H9 (cell line): ENCODE measurements at regions not wholly inside any gene's neighbourhood (a gene's known extent, or its start where the extent isn't known, plus 50 kb on each side); places are given as distances from the start of the nearest gene placed in this dataset.

ENCODE experiments used
- DNase-seq: peaks from one replicate; pipeline ENCODE4 v3.0.0-alpha.2; 2017
- H2AFZ ChIP-seq: one replicate; pipeline ENCODE4 v1.6.1; 2013; ENCODE audit warnings: mild to moderate bottlenecking, low read length, control low read depth, moderate library complexity
- H2AK5ac ChIP-seq: 2 replicates; pipeline ENCODE4 v1.6.1; 2013; ENCODE audit warnings: low read length, control low read depth, mixed read lengths; ENCODE audit not compliant: insufficient read length
- H2BK120ac ChIP-seq: one replicate; pipeline ENCODE4 v1.6.1; 2013; ENCODE audit warnings: low read depth, mild to moderate bottlenecking, low read length, control low read depth, inconsistent platforms; ENCODE audit not compliant: poor library complexity, severe bottlenecking
- H2BK12ac ChIP-seq: 2 replicates; pipeline ENCODE4 v1.6.1; 2013; ENCODE audit warnings: low read length, control low read depth, mixed read lengths, low read depth; ENCODE audit not compliant: insufficient read length
- H2BK15ac ChIP-seq: 2 replicates; pipeline ENCODE4 v1.6.1; 2013; ENCODE audit warnings: low read depth, low read length, control low read depth
- H2BK20ac ChIP-seq: one replicate; pipeline ENCODE4 v1.6.1; 2013; ENCODE audit warnings: low read depth, mild to moderate bottlenecking, low read length, control low read depth, inconsistent platforms; ENCODE audit not compliant: poor library complexity, severe bottlenecking
- H2BK5ac ChIP-seq: 2 replicates; pipeline ENCODE4 v1.6.1; 2013; ENCODE audit warnings: low read length, control low read depth, mixed read lengths; ENCODE audit not compliant: insufficient read length
- H3K14ac ChIP-seq: 2 replicates; pipeline ENCODE4 v1.6.1; 2013; ENCODE audit warnings: low read length, control low read depth; ENCODE audit not compliant: insufficient read depth
- H3K18ac ChIP-seq: 2 replicates; pipeline ENCODE4 v1.6.1; 2013; ENCODE audit warnings: low read depth, mild to moderate bottlenecking, mixed read lengths, low read length, control low read depth; ENCODE audit not compliant: insufficient read length
- H3K23ac ChIP-seq: 2 replicates; pipeline ENCODE4 v1.6.1; 2013; ENCODE audit warnings: low read length, control low read depth, mixed read lengths, low read depth; ENCODE audit not compliant: insufficient read length
- H3K23me2 ChIP-seq: 2 replicates; pipeline ENCODE4 v1.6.1; 2013; ENCODE audit warnings: low read depth, mild to moderate bottlenecking, mixed read lengths, low read length, control low read depth; ENCODE audit not compliant: insufficient read length, poor library complexity, severe bottlenecking
- H3K27ac ChIP-seq: 2 replicates; pipeline ENCODE4 v1.5.1; 2013; ENCODE audit warnings: low read length, control low read depth, mixed read lengths, low read depth; ENCODE audit not compliant: insufficient read length
- H3K27me3 ChIP-seq: 2 replicates; pipeline ENCODE4 v1.6.1; 2013; ENCODE audit warnings: low read length, control low read depth, inconsistent platforms; ENCODE audit not compliant: insufficient read depth
- H3K4ac ChIP-seq: 2 replicates; pipeline ENCODE4 v1.6.1; 2013; ENCODE audit warnings: low read depth, mild to moderate bottlenecking, control low read depth, inconsistent platforms, low read length, moderate library complexity
- H3K4me1 ChIP-seq: 2 replicates; pipeline ENCODE4 v1.6.1; 2013; ENCODE audit warnings: low read length, control low read depth, inconsistent platforms; ENCODE audit not compliant: insufficient read depth
- H3K4me2 ChIP-seq: 2 replicates; pipeline ENCODE4 v1.6.1; 2013; ENCODE audit warnings: low read length, control low read depth, mixed read lengths; ENCODE audit not compliant: insufficient read length, insufficient read depth
- H3K56ac ChIP-seq: 2 replicates; pipeline ENCODE4 v1.6.1; 2013; ENCODE audit warnings: low read depth, mild to moderate bottlenecking, mixed read lengths, low read length, control low read depth; ENCODE audit not compliant: insufficient read length
- H3K79me1 ChIP-seq: 2 replicates; pipeline ENCODE4 v1.6.1; 2013; ENCODE audit warnings: low read depth, mild to moderate bottlenecking, moderate library complexity, low read length, control low read depth, inconsistent platforms; ENCODE audit not compliant: insufficient read depth, poor library complexity, severe bottlenecking
- H3K79me2 ChIP-seq: 2 replicates; pipeline ENCODE4 v1.6.1; 2013; ENCODE audit warnings: low read length, control low read depth, inconsistent platforms; ENCODE audit not compliant: insufficient read depth
- H3K9ac ChIP-seq: 2 replicates; pipeline ENCODE4 v1.6.1; 2013; ENCODE audit warnings: low read length, control low read depth, mixed read lengths; ENCODE audit not compliant: insufficient read length; ENCODE audit errors: extremely low read depth
- H3K9me3 ChIP-seq: one replicate; pipeline ENCODE4 v1.6.1; 2013; ENCODE audit warnings: low read depth, low read length, inconsistent platforms; ENCODE audit not compliant: control insufficient read depth
- H3T11ph ChIP-seq: one replicate; pipeline ENCODE4 v1.6.1; 2013; ENCODE audit warnings: mild to moderate bottlenecking, low read length, control low read depth, inconsistent platforms
- H4K20me1 ChIP-seq: one replicate; pipeline ENCODE4 v1.6.1; 2013; ENCODE audit not compliant: control insufficient read depth, insufficient read length, insufficient read depth
- H4K5ac ChIP-seq: 2 replicates; pipeline ENCODE4 v1.6.1; 2013; ENCODE audit warnings: low read depth, mild to moderate bottlenecking, mixed read lengths, low read length, control low read depth; ENCODE audit not compliant: insufficient read length
- H4K8ac ChIP-seq: replicated peaks from 2 replicates; pipeline ENCODE4 v1.6.1; 2013; ENCODE audit warnings: low read length, control low read depth, mixed read lengths, low read depth; ENCODE audit not compliant: insufficient read length
- H4K91ac ChIP-seq: 2 replicates; pipeline ENCODE4 v1.6.1; 2013; ENCODE audit warnings: low read depth, mild to moderate bottlenecking, moderate library complexity, mixed read lengths, low read length, control low read depth; ENCODE audit not compliant: insufficient read length
- H3K27ac Mint-ChIP-seq, 3 experiments: 2 replicates in 2 of 3; 3 replicates in 1 of 3; pipeline ENCODE4 v1.8.0; 2020 to 2021; ENCODE audit warnings: mixed read lengths in 3 of 3, mild to moderate bottlenecking in 1 of 3, moderate library complexity in 1 of 3
- H3K27me3 Mint-ChIP-seq: 2 replicates; pipeline ENCODE4 v1.8.0; 2021; ENCODE audit warnings: low read depth, mild to moderate bottlenecking, moderate library complexity, mixed read lengths
- H3K36me3 Mint-ChIP-seq, 3 experiments: 2 replicates in 2 of 3; 3 replicates in 1 of 3; pipeline ENCODE4 v1.8.0; 2020 to 2021; ENCODE audit warnings: low read depth in 3 of 3, mixed read lengths in 3 of 3; ENCODE audit not compliant: insufficient read depth in 1 of 3
- H3K4me1 Mint-ChIP-seq, 2 experiments: 2 replicates each; pipeline ENCODE4 v1.8.0; 2020; ENCODE audit warnings: mixed read lengths in 2 of 2
- H3K4me3 Mint-ChIP-seq, 2 experiments: 2 replicates in 1 of 2; 3 replicates in 1 of 2; pipeline ENCODE4 v1.8.0; 2020 to 2021; ENCODE audit warnings: mild to moderate bottlenecking in 2 of 2, mixed read lengths in 2 of 2, moderate library complexity in 1 of 2
- H3K9me3 Mint-ChIP-seq, 2 experiments: 2 replicates in 1 of 2; 3 replicates in 1 of 2; pipeline ENCODE4 v1.8.0; 2020; ENCODE audit warnings: mild to moderate bottlenecking in 2 of 2, mixed read lengths in 2 of 2, moderate library complexity in 1 of 2
- CTCF ChIP-seq: fragments of 200-600 bp; sonication (generic); conservative IDR thresholded peaks from 3 replicates; pipeline ENCODE4 v1.8.0; 2021; ENCODE audit warnings: antibody characterized with exemption, mild to moderate bottlenecking
- WGBS: extraction: QIAGEN DNeasy Blood & Tissue Kit; methylation state at CpG from one replicate; pipeline ENCODE4 v1.1.7; 2013; ENCODE audit warnings: missing lambda C conversion rate, low lambda C conversion rate, mixed read lengths; ENCODE audit not compliant: insufficient read length; ENCODE audit errors: extremely low coverage; 5-methylcytosine and 5-hydroxymethylcytosine counted together

DNA sequence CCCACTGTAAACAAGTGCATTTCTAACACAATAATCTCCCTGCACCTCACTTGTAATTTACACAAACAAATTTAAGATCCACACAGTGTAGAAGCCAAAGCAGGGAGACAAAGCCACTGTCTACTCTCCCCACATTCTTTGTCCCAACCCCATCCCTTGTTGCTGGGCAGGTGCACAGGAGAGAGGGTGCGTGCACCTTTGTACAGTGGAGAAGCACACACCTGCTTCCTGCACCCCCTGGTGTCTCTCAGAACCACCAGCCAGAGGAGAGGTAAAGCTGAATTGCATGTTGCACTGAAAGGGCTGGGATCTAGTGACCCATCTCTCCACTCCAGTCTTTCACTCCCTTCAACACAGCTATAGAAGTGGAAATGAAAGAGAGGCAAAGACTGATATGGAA lies 51.4 kb upstream of the IFNG-AS1 start:
- no peak for DNase-seq
- Mint-ChIP-seq H3K36me3 (no peaks in the 10 kb centered on the region; a peak in 1 of 7 replicates), H3K9me3 (no peaks in the 10 kb centered on the region), H3K27me3 (no peaks in the 10 kb centered on the region), H3K4me1 (peaks cover 11 to 12% of the 10 kb centered on the region in 2 experiments; a peak in 3 of 4 replicates), H3K27ac (no peak overlapping the region), H3K4me3 (no peak overlapping the region)
- H3K27me3 ChIP-seq = no peaks in the 10 kb centered on the region
- H2AK5ac ChIP-seq = no peak overlapping the region
- H3K79me2 ChIP-seq = no peaks in the 10 kb centered on the region
- no peaks in the 10 kb centered on the region for H3K23me2 ChIP-seq
- no peak overlapping the region for H2BK120ac ChIP-seq
- H2AFZ ChIP-seq = no peak overlapping the region
- H4K91ac ChIP-seq = no peak overlapping the region
- H3T11ph ChIP-seq = no peak overlapping the region
- no peak overlapping the region for H3K18ac ChIP-seq
- TF ChIP-seq CTCF = no peak
- no peak overlapping the region for H3K14ac ChIP-seq
- H3K4ac ChIP-seq = no peak overlapping the region
- H3K9me3 ChIP-seq = no peaks in the 10 kb centered on the region
- H3K56ac ChIP-seq = no peak overlapping the region
- no peak overlapping the region for H3K27ac ChIP-seq
- no peak overlapping the region for H2BK20ac ChIP-seq
- H4K5ac ChIP-seq = no peak overlapping the region
- H3K9ac ChIP-seq = no peak overlapping the region
- H3K4me2 ChIP-seq = no peak overlapping the region
- no peak overlapping the region for H2BK15ac ChIP-seq
- H3K79me1 ChIP-seq = no peaks in the 10 kb centered on the region
- no peak overlapping the region for H2BK5ac ChIP-seq
- WGBS = no CpG with 5 or more reads among the region's 1 CpG
- no peak overlapping the region for H3K23ac ChIP-seq
- H4K20me1 ChIP-seq = no peaks in the 10 kb centered on the region
- no peak overlapping the region for H2BK12ac ChIP-seq
- H4K8ac ChIP-seq = no peak overlapping the region
- H3K4me1 ChIP-seq = no peaks in the 10 kb centered on the region
